Heart right ventricle (tissue), 16 donors: ENCODE measurements at regions not wholly inside any gene's neighbourhood (a gene's known extent, or its start where the extent isn't known, plus 50 kb on each side); places are given as distances from the start of the nearest gene placed in this dataset.

ENCODE experiments used
- ATAC-seq, 8 donors: fragments of 200-7000 bp; cut with Tn5 transposase; one replicate each; pipeline ENCODE4 v1.9.1; 2020; ENCODE audit warnings: mild to moderate bottlenecking in 8 of 8, moderate library complexity in 8 of 8, moderate number of reproducible peaks in 1 of 8
- DNase-seq, 2 donors: peaks; one replicate each; pipeline ENCODE4 v3.0.0-alpha.2; 2020
- H3K27ac ChIP-seq, 10 donors: fragments of 200-600 bp; sonication (generic) in 2 of 10; one replicate each; pipeline versions ENCODE4 v1.5.0 to v1.8.0; 2020 to 2022; ENCODE audit warnings: mild to moderate bottlenecking in 3 of 10
- H3K27me3 ChIP-seq, 7 donors: fragments of 200-600 bp; one replicate each; pipeline ENCODE4 v1.8.0; 2021 to 2022; ENCODE audit warnings: mild to moderate bottlenecking in 2 of 7
- H3K36me3 ChIP-seq, 9 donors: fragments of 200-600 bp; sonication (generic) in 1 of 9; one replicate each; pipeline versions ENCODE4 v1.5.0 to v1.8.0; 2020 to 2022; ENCODE audit warnings: mild to moderate bottlenecking in 2 of 9
- H3K4me1 ChIP-seq, 9 donors: fragments of 200-600 bp; sonication (generic) in 1 of 9; one replicate each; pipeline versions ENCODE4 v1.5.0 to v1.8.0; 2020 to 2022; ENCODE audit warnings: mild to moderate bottlenecking in 4 of 9
- H3K4me3 ChIP-seq, 10 donors: fragments of 200-600 bp; sonication (generic) in 2 of 10; one replicate each; pipeline versions ENCODE4 v1.5.0 to v1.8.0; 2020 to 2022; ENCODE audit warnings: mild to moderate bottlenecking in 7 of 10, moderate library complexity in 2 of 10
- H3K9me3 ChIP-seq, 11 donors: fragments of 200-600 bp in 10 of 11; sonication (generic) in 2 of 11; one replicate each; pipeline versions ENCODE4 v1.5.0 to v1.8.0; 2013 to 2022; ENCODE audit warnings: mild to moderate bottlenecking in 2 of 11, control low read depth in 1 of 11, moderate library complexity in 1 of 11
- WGBS, 2 donors: extraction: QIAGEN DNeasy Blood & Tissue Kit; methylation state at CpG; one replicate each; pipeline ENCODE4 v1.1.7; 2013; ENCODE audit warnings: inconsistent platforms in 1 of 2; 5-methylcytosine and 5-hydroxymethylcytosine counted together
- intact Hi-C, 10 donors: fragments of 100-400 bp; cut with DNase I; formaldehyde crosslinking; loops; one replicate each; pipeline versions ENCODE4 v1.11.1 to v1.14.2; 2022
- TF ChIP-seq, protein P1 (sequence below), 9 donors: fragments of 200-600 bp; sonication (generic) in 2 of 9; IDR thresholded peaks; one replicate each; pipeline versions ENCODE4 v1.5.0 to v1.8.0; 2021 to 2022; ENCODE audit warnings: antibody characterized with exemption in 9 of 9, mild to moderate bottlenecking in 5 of 9, moderate library complexity in 1 of 9
- donor health status: Arrhythmogenic right ventricular cardiomyopathy.
- donor health status: ischemic (EF 13 %, LVEDD 7.1; RV severe dilation, severe dysfunction).
- donor health status: healthy with polysubstance abuse.
- donor health status: DM: no; HTN: yes; CAD: no.
- donor health status: DM: no; HTN: no; CAD: no.
- donor health status: ischemic (EF 25% LVEDD 6.9; RV normal size, moderate dysfunction).
- donor health status: ischemic (EF 25% LVEDD 5.7; RV mildly dilated, moderate dysfunction).
- donor health status: healthy.
- donor health status: DM: yes; HTN: yes; CAD: no.
- donor health status: Ischemic cardiomyopathy.
- donor health status: ischemic (EF 35%, LVEDD 5.7; RV mildly dilated, moderate dysfunction).
- donor health status: nonischemic (EF 11% LVEDD 7.7; RV severe dilation, severe dysfunction).
- donor health status: DM: yes; HTN: yes; CAD: no.
- donor health status: PGD.
- donor health status: ischemic (EF 29% LVEDD 5.4; RV normal size, mild dysfunction).
- donor health status: nonischemic (EF 23%, LVEDD 6.1; RV moderate dilation, normal function).

- H3K4me1 ChIP-seq = no peaks in the 10 kb centered on the region
- no peaks in the 10 kb centered on the region for H3K36me3 ChIP-seq
- H3K9me3 ChIP-seq = peaks cover 0 to 3% (median 0%) of the 10 kb centered on the region in 11 donors
- TF ChIP-seq, protein P1, sequence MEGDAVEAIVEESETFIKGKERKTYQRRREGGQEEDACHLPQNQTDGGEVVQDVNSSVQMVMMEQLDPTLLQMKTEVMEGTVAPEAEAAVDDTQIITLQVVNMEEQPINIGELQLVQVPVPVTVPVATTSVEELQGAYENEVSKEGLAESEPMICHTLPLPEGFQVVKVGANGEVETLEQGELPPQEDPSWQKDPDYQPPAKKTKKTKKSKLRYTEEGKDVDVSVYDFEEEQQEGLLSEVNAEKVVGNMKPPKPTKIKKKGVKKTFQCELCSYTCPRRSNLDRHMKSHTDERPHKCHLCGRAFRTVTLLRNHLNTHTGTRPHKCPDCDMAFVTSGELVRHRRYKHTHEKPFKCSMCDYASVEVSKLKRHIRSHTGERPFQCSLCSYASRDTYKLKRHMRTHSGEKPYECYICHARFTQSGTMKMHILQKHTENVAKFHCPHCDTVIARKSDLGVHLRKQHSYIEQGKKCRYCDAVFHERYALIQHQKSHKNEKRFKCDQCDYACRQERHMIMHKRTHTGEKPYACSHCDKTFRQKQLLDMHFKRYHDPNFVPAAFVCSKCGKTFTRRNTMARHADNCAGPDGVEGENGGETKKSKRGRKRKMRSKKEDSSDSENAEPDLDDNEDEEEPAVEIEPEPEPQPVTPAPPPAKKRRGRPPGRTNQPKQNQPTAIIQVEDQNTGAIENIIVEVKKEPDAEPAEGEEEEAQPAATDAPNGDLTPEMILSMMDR (IDR thresholded peaks at IDR 0.05) = no peak
- H3K27me3 ChIP-seq = no peaks in the 10 kb centered on the region
- intact Hi-C loops = no loop called here
- DNase-seq (no peak), ATAC-seq (no peak)
- H3K27ac ChIP-seq = no peak overlapping the region
- H3K4me3 ChIP-seq = no peak overlapping the region
These were observed 378.6 kb upstream of the FAT3 start for GRCh38 chr11:91846002-91846401.

- Histone ChIP-seq H3K9me3 (no peaks in the 10 kb centered on the region), H3K4me1 (no peaks in the 10 kb centered on the region), H3K27ac (no peak overlapping the region), H3K27me3 (no peaks in the 10 kb centered on the region), H3K4me3 (no peak overlapping the region), H3K36me3 (no peaks in the 10 kb centered on the region)
- intact Hi-C loops = no loop called here
- ATAC-seq (no peak), DNase-seq (no peak)
- WGBS, 2 donors = 90 to 94% methylated on average over 4 of the region's 4 CpGs
- TF ChIP-seq, protein P1 (IDR thresholded peaks at IDR 0.05) = no peak
These were observed 383.9 kb upstream of the FAT3 start for GRCh38 chr11:91840640-91841240.

DNA sequence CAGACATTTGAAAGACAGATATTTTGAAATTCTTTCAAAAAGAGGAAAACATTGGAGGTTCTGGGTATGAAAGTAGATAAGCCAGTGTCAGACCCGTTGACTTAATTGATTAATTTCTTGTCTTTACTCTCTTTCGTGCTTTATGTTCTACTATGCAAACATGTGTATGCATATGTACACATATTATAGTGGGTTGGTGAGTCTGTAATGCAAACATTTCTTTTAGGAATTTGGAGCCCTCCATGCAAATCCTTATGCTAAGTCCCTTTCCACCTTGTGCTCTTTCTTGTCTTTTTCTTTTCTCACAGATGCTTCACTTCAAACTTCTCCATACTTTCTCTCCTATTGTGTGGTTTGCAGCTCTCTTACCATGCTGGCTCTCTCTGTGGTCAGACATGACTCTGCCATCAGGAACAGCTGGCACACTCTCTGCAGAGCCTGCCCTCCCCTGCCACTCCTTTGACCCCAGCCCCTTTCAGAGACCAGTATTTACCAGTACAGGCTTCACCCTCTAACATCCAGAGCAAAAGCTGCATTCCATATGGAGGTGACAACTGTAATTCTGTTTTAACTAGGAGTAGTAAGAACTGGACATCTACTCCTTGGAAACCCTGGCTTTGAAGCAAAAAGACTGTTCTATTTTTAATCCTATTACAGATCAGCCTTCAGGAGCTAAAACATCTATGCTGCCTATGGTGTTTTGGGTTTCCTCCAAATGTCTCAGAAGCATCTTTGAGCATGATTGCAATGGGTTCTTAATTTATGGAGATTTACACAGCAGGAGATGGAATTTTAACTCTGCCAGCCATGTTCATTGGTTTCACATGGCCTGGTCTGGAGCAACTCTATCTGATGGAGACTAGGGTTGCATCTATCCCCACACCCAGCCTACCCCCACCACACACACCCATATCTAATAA lies 386.9 kb upstream of the FAT3 start:
- 78 to 86% methylated on average over 2 of the region's 2 CpGs for WGBS, 2 donors
- TF ChIP-seq, protein P1 (IDR thresholded peaks at IDR 0.05) = no peak
- Histone ChIP-seq H3K4me3 (no peak overlapping the region), H3K9me3 (peaks cover 0 to 6% (median 0%) of the 10 kb centered on the region in 11 donors), H3K36me3 (no peaks in the 10 kb centered on the region), H3K27ac (no peak overlapping the region), H3K27me3 (no peaks in the 10 kb centered on the region), H3K4me1 (no peaks in the 10 kb centered on the region)
- intact Hi-C loops = no loop called here
- ATAC-seq = no peak
- no peak for DNase-seq

- H3K9me3 ChIP-seq = peaks cover 0 to 17% (median 0%) of the 10 kb centered on the region in 11 donors
- TF ChIP-seq, protein P1 (IDR thresholded peaks at IDR 0.05) = no peak
- ATAC-seq = no peak
- no peak overlapping the region for H3K4me3 ChIP-seq
- H3K27ac ChIP-seq = no peak overlapping the region
- H3K4me1 ChIP-seq = no peaks in the 10 kb centered on the region
- no peaks in the 10 kb centered on the region for H3K27me3 ChIP-seq
- DNase-seq = no peak
- intact Hi-C loops = no loop called here
- 79 to 83% methylated on average over 3 of the region's 3 CpGs for WGBS, 2 donors
- no peaks in the 10 kb centered on the region for H3K36me3 ChIP-seq
These were observed 389.5 kb upstream of the FAT3 start for GRCh38 chr11:91835051-91835560.
